GM10266 (cell line): ENCODE measurements at regions not wholly inside any gene's neighbourhood (a gene's known extent, or its start where the extent isn't known, plus 50 kb on each side); places are given as distances from the start of the nearest gene placed in this dataset.

Experiments used
- DNase-seq: peaks from one replicate; pipeline ENCODE4 v3.0.0; 2012; ENCODE audit errors: extremely low spot score
- TF ChIP-seq, protein P1 (sequence below): IDR thresholded peaks from 2 replicates; pipeline ENCODE4 v1.5.1; 2012; ENCODE audit warnings: mild to moderate bottlenecking, low read depth; ENCODE audit not compliant: control insufficient read depth, insufficient read depth; ENCODE audit errors: missing control alignments

- no peak for DNase-seq
- TF ChIP-seq, protein P1, sequence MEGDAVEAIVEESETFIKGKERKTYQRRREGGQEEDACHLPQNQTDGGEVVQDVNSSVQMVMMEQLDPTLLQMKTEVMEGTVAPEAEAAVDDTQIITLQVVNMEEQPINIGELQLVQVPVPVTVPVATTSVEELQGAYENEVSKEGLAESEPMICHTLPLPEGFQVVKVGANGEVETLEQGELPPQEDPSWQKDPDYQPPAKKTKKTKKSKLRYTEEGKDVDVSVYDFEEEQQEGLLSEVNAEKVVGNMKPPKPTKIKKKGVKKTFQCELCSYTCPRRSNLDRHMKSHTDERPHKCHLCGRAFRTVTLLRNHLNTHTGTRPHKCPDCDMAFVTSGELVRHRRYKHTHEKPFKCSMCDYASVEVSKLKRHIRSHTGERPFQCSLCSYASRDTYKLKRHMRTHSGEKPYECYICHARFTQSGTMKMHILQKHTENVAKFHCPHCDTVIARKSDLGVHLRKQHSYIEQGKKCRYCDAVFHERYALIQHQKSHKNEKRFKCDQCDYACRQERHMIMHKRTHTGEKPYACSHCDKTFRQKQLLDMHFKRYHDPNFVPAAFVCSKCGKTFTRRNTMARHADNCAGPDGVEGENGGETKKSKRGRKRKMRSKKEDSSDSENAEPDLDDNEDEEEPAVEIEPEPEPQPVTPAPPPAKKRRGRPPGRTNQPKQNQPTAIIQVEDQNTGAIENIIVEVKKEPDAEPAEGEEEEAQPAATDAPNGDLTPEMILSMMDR = no peak
These were observed 154.3 kb upstream of the CRY1 start for GRCh38 chr12:107247650-107248049.

GRCh38 chr12:107248187-107248586 lies 154.8 kb upstream of the CRY1 start:
- no peak for DNase-seq
- TF ChIP-seq, protein P1 = no peak

DNA sequence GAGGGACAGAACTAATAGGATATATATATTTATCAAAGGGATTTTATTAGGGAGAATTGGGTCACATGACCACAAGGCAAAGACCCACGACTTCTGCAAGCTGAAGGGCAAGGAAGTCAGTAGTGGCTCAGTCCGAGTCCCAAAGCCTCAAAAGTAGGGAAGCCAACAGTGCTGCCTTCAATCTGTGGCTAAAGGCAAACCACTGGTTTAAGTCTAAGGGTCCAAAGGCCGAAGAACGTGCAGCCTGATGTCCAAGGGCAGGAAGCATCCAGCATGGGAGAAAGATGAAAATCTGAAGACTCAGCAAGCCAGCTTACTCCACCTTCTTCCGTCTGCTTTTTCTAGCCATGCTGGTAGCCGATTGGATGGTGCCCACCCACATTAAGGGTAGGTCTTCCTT lies 157.9 kb upstream of the CRY1 start:
- TF ChIP-seq, protein P1 = no peak
- no peak for DNase-seq

DNA sequence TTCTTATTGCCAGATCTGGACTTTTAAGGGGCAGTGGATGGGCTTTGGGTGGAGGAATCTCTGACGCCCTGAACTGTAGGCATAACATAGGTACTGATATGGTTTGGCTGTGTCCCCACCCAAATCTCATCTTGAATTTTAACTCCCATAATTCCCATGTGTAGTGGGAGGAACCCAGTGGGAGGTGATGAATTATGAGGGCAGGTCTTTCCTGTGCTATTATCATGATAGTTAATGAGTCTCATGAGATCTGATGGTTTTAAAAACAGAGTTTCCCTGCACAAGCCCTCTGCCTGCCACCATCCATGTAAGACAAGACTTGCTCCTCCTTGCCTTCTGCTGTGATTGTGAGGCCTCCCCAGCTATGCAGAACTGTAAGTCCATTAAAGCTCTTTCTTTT lies 160.0 kb upstream of the CRY1 start:
- TF ChIP-seq, protein P1 = no peak
- no peak for DNase-seq

- no peak for DNase-seq
- TF ChIP-seq, protein P1 = no peak
These were observed 161.0 kb upstream of the CRY1 start for GRCh38 chr12:107254258-107254856.

DNA sequence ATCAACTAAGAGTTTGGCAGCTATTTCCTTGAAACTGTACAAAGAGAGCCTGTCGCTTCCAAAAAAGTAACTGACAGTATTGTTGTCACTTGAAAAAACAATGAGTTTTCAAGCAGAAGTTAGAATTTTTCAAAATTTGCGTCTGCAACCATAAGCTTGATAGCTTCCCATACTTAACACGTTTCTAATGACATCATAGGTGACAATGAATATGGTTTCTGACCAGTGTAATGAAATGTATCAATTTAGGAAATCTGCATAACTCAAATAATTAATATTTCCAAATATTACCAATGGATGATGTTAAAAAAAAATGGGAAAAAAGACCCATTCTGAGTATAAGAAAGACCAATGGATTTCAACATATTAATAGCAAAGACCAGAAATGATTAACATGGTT lies 165.4 kb upstream of the CRY1 start:
- TF ChIP-seq, protein P1 = no peak
- no peak for DNase-seq

DNA sequence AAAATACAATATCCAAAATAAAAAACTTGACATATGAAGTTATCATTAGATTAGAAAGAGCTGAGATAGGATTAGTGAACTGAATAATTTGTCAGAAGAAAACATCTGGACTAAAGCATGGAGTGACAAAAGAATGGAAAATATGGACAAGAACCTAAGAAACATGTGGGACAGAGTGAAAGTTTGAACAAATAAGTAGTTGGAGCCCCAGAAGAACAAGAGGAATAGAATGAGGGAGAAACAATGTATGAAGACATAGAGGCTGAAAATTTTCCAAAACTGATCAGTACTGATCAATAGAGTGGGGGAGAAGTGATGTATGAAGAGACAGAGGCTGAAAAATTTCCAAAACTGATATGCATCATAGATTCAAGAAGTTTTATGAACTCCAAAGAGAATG lies 170.6 kb upstream of the CRY1 start:
- TF ChIP-seq, protein P1 = no peak

More for the DNA sequence above, 170.6 kb upstream of the CRY1 start:
- DNase-seq = no peak
